ENCODE measurements at regions not wholly inside any gene's neighbourhood (a gene's known extent, or its start where the extent isn't known, plus 50 kb on each side); places are given as distances from the start of the nearest gene placed in this dataset.

DNA sequence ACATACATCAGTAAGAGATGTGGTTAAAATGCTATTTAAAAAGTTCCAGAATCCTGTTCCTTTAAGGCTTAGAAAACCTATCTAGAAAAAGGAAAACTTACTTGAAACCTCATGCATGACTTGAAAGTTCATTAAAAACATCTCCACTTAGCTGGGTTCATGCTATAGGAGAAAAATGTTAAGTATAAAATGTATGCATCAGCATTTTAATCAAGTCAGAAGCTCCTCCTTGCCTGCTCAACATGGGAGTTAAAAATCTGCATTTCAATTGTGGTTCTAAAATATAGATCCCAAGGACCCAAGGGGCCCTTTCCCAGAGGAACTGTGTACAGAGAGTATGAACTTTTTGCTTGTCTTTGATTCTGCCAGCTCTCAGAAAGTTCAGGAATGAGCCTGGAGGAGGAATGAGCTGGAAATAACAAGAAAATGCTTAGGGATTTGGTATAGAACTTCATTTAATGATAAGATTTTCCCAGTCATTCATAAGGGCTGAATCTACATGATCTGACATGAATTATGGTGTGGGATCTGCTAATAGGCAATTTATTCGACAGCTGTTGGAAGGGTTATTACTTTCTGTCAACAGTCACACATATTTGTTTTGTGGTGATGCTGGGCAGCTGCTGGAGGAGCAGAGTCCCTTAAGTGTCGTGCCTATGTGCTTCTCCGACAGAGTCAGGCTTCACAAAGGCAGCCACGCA lies 85.6 kb upstream of the MTPN start:
- H3K9me3 ChIP-seq: no peaks in the 10 kb centered on the region
- TF ChIP-seq POLR2A (IDR thresholded peaks at IDR 0.05): no peak
- peak in 1 of 3 donors; percentile 15 for TF ChIP-seq POLR2AphosphoS5 (IDR thresholded peaks at IDR 0.05)
- peak overlapping the region in 5 of 8 donors; percentile 0 to 51 (median 36) for H3K27ac ChIP-seq
- H3K36me3 ChIP-seq: peaks cover 0 to 6% (median 0%) of the 10 kb centered on the region in 6 donors
- 35 to 52% (median 39%) methylated on average over 4 of the region's 4 CpGs for WGBS, 5 donors
- H3K4me1 ChIP-seq: no peaks in the 10 kb centered on the region
- no peak for DNase-seq
- no peaks in the 10 kb centered on the region for H3K27me3 ChIP-seq (replicated peaks in 1 of 7)
- intact Hi-C loops (cut with DNase I; ENCODE audit: low total_unique reads): no loop called here
- H3K4me3 ChIP-seq: no peak overlapping the region

DNA sequence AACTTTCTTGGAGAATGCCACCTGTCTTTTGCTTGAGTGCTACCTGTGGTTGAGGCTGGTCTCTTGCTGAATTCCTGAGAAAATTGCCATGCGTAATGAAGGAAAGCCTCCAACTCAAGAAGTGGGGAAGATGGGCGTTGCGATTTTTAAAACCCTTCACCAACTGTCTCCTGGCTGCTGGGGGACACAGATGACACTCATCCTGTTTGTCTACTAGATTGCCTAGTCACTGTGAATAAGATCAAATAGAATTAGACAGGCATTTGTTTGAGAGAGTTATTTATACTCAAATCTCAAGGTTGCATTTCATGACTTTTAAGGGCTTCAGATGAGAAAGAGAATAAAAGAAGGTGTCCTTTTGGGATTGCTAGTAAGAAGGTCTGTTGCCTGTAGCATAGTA lies 84.3 kb upstream of the MTPN start:
- Histone ChIP-seq H3K36me3 (peaks cover 0 to 6% (median 0%) of the 10 kb centered on the region in 6 donors), H3K4me1 (no peaks in the 10 kb centered on the region), H3K27ac (no peak overlapping the region), H3K27me3 (replicated peaks in 1 of 7) (no peaks in the 10 kb centered on the region), H3K9me3 (no peaks in the 10 kb centered on the region), H3K4me3 (no peak overlapping the region)
- TF ChIP-seq POLR2AphosphoS5 (IDR thresholded peaks at IDR 0.05) (no peak), POLR2A (IDR thresholded peaks at IDR 0.05) (no peak)
- TF ChIP-seq, protein P1, sequence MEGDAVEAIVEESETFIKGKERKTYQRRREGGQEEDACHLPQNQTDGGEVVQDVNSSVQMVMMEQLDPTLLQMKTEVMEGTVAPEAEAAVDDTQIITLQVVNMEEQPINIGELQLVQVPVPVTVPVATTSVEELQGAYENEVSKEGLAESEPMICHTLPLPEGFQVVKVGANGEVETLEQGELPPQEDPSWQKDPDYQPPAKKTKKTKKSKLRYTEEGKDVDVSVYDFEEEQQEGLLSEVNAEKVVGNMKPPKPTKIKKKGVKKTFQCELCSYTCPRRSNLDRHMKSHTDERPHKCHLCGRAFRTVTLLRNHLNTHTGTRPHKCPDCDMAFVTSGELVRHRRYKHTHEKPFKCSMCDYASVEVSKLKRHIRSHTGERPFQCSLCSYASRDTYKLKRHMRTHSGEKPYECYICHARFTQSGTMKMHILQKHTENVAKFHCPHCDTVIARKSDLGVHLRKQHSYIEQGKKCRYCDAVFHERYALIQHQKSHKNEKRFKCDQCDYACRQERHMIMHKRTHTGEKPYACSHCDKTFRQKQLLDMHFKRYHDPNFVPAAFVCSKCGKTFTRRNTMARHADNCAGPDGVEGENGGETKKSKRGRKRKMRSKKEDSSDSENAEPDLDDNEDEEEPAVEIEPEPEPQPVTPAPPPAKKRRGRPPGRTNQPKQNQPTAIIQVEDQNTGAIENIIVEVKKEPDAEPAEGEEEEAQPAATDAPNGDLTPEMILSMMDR (IDR thresholded peaks at IDR 0.05 in 8 of 11, conservative IDR thresholded peaks at IDR 0.05 in 3 of 11): no peak
- intact Hi-C loops (cut with DNase I; ENCODE audit: low total_unique reads): no loop called here
- WGBS, 5 donors: 87 to 97% (median 92%) methylated on average over 3 of the region's 3 CpGs
- DNase-seq: no peak

DNA sequence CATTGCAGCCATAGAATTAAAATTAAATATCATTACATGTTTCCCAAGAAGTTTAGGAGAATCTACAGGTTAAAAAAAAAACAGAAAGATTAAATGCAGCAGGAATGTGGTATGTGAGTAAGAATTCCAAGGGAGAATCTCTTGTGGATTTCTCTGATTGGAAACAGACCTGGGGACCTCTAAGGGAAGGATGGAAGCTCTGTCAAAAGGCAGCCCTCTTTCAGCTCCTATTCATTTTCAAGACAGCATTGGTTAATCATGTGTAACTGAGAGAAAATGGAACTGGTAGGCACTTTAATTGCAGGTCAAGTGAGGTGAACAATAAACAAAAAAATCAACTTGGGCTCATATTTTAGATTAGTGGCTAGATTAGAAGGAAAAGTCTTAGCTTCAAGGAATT lies 81.4 kb upstream of the MTPN start:
- Histone ChIP-seq H3K27ac (no peak overlapping the region), H3K36me3 (peaks cover 0 to 6% (median 0%) of the 10 kb centered on the region in 6 donors), H3K9me3 (no peaks in the 10 kb centered on the region), H3K4me1 (no peaks in the 10 kb centered on the region), H3K4me3 (no peak overlapping the region), H3K27me3 (replicated peaks in 1 of 7) (no peaks in the 10 kb centered on the region)
- DNase-seq: no peak
- intact Hi-C loops (cut with DNase I; ENCODE audit: low total_unique reads): no loop called here
- TF ChIP-seq POLR2A (IDR thresholded peaks at IDR 0.05): no peak
- TF ChIP-seq POLR2AphosphoS5 (IDR thresholded peaks at IDR 0.05): no peak
- TF ChIP-seq, protein P1 (IDR thresholded peaks at IDR 0.05 in 8 of 11, conservative IDR thresholded peaks at IDR 0.05 in 3 of 11): no peak

DNA sequence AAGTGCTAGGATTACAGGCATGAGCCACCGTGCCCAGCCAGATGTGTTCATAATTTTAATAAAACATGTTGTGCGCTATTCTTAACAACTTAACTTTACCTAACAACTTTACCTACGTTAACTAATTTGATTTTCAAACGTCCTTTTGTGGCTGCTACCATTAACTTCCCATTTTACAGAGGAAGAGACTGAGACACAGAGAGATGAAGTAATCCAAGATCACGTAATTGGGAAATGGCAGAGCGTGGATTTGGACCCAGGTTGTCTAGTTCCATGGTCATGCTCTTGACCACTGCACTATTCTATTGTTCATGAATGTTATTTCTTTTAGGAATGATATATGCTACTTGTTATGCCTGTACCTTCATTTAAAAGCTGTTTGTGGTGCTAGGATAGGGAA lies 80.3 kb upstream of the MTPN start:
- Histone ChIP-seq H3K4me1 (no peaks in the 10 kb centered on the region), H3K27ac (peak overlapping the region in 1 of 8 donors; percentile 49), H3K36me3 (peaks cover 0 to 6% (median 0%) of the 10 kb centered on the region in 6 donors), H3K27me3 (replicated peaks in 1 of 7) (no peaks in the 10 kb centered on the region), H3K4me3 (no peak overlapping the region), H3K9me3 (no peaks in the 10 kb centered on the region)
- 67 to 79% (median 73%) methylated on average over 6 of the region's 6 CpGs for WGBS, 5 donors
- intact Hi-C loops (cut with DNase I; ENCODE audit: low total_unique reads): no loop called here
- TF ChIP-seq POLR2AphosphoS5 (IDR thresholded peaks at IDR 0.05) (no peak), POLR2A (IDR thresholded peaks at IDR 0.05) (no peak)
- TF ChIP-seq, protein P1 (IDR thresholded peaks at IDR 0.05 in 8 of 11, conservative IDR thresholded peaks at IDR 0.05 in 3 of 11): no peak
- DNase-seq: no peak
